Activated naive CD4-positive, alpha-beta T cell treated with anti-CD3 and anti-CD28 coated beads, Interleukin-2, amount 50 U/mL, for 24 hours (primary cell): ENCODE measurements at regions not wholly inside any gene's neighbourhood (a gene's known extent, or its start where the extent isn't known, plus 50 kb on each side); places are given as distances from the start of the nearest gene placed in this dataset.

Experiments
- H3K27ac Mint-ChIP-seq: one replicate; pipeline ENCODE4 v1.8.0; 2021; ENCODE audit warnings: mild to moderate bottlenecking, mixed read lengths
- H3K27me3 Mint-ChIP-seq: one replicate; pipeline ENCODE4 v1.8.0; 2021; ENCODE audit warnings: mixed read lengths
- H3K36me3 Mint-ChIP-seq: one replicate; pipeline ENCODE4 v1.8.0; 2021; ENCODE audit warnings: mixed read lengths
- H3K4me1 Mint-ChIP-seq: one replicate; pipeline ENCODE4 v1.8.0; 2021; ENCODE audit warnings: mixed read lengths
- H3K4me3 Mint-ChIP-seq: one replicate; pipeline ENCODE4 v1.8.0; 2021; ENCODE audit warnings: mild to moderate bottlenecking, mixed read lengths
- H3K9me3 Mint-ChIP-seq: one replicate; pipeline ENCODE4 v1.8.0; 2021; ENCODE audit warnings: mixed read lengths

DNA sequence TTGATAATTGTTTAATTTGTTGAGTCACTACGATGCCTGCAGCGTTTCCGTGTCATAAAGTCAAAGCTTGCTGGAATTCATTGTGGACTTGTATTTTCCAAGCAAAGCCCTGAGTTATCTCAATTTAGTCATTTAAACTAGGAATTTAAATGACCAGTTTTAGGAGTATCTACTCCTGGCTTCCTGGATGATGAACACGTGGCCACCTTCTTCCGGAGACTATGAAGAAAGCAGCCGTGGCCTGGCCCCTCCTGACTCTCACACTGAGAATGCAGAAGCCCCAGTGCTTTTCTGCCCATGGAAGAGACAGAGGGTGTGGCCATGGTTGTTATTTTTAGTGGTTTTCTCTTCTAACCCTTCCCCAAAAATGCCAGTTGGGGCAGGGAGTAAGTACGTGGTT, 250.7 kb upstream of the GATB start:
- Mint-ChIP-seq H3K4me3 (no peak overlapping the region), H3K27me3 (no peaks in the 10 kb centered on the region), H3K4me1 (peaks cover 73% of the 10 kb centered on the region), H3K36me3 (no peaks in the 10 kb centered on the region), H3K9me3 (no peaks in the 10 kb centered on the region), H3K27ac (no peak overlapping the region)

DNA sequence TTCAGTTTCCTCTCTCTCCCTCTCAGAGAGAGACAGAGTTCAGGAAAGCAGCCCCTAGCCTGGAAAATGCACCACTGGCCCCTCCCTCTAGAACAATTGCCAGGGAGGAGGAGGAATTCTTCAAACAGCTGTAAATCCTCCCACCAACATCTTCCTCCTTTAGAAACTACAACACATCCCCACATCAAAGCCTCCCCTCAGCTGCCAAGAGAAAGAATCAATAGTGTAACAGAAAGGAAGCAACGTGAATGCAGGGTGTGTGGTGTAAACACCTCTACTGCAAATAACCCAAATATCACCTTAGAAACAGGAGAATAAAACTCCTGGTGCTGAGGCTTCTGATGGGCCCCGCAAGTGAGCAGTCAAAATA, 249.9 kb upstream of the GATB start:
- H3K36me3 Mint-ChIP-seq, result no peaks in the 10 kb centered on the region
- peak overlapping the region; percentile 30 for H3K27ac Mint-ChIP-seq
- no peaks in the 10 kb centered on the region for H3K9me3 Mint-ChIP-seq
- no peaks in the 10 kb centered on the region for H3K27me3 Mint-ChIP-seq
- peak overlapping the region; percentile 24 for H3K4me3 Mint-ChIP-seq
- H3K4me1 Mint-ChIP-seq, result peaks cover 67% of the 10 kb centered on the region

DNA sequence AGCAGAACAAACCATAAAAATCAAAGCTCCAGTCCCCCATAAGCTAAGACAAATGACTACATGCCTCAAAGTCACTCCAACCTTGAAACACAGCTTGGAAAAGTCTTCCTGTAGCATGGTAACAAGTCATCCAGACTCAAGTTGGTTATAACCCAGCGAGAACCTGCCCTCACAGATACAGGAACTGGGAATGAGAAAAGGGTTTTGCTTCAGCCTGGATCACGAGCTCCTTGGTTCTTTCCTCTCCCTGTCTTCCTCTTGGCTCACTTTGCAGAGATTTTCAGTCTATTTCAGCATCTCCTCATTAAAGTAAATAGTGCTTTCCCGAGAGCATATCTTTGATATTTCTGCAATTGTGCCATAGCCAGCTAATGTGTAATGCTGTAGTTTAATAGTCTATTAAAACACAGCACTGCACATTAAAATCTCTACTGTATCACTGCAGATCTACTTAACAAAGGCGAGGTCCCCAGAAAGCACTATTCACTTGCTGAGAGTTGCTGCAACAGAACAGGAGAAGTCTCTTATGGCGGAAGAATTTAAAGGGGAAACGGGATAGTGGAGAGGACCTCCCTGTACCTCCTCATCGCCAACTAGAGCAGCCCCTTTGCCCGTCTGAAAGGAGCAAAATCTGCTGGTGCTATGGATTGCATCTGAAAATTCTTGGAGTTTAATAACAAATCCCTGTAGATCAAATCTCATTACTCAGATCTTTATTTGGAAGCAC, 249.3 kb upstream of the GATB start:
- Mint-ChIP-seq H3K9me3 (no peaks in the 10 kb centered on the region), H3K4me1 (peaks cover 65% of the 10 kb centered on the region), H3K4me3 (peak overlapping the region; percentile 24), H3K36me3 (no peaks in the 10 kb centered on the region), H3K27me3 (no peaks in the 10 kb centered on the region), H3K27ac (no peak overlapping the region)

DNA sequence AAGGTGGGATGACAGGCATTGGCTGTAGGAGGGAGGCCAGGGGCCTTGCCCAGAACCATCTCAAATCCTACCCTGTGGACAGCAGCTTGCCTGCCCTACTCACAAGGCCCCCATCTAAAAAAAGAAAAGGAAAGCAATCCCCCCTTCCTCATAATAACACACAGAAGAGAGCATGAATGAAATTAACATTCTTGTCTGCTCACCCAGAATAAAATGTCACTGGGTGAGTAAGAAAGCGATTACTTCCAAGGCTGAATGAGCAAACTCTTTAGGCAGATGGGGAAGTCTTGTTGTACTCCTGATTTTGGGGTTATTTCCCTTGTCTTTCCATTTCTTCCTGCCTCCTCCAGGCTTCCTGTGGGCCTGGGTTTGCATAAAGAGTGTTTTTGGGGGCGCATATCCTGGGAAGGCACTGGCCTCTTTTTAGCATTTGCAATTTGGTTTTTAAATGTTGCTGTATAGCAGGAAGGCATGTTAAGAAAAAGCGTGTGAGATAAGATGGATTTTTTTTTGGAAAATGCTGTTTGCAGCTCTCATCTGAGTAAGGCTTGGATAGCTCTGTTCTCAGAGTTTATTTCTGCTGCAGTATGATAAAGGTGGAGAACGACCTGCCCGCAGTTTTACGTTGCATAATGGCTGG, 248.3 kb upstream of the GATB start:
- no peaks in the 10 kb centered on the region for H3K27me3 Mint-ChIP-seq

DNA sequence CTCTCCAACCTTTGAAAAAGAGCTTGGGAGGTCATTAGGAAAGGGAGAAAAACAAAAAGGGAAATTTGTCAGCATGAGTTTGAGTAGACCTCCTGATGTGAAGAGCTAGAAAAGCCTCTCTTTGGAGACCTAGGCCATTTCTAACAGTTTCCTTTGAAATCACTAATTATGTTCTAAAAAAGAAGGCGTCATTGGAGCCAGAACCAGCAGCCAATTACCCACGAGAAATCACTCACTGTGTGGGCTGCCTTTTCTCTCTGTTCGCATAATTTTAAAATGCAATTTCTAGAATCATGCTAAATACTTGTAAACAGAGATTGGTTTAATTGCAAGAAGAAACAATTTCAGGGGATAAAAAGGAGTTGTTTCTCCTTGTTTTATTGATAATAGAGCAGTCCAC, 246.3 kb upstream of the GATB start:
- Mint-ChIP-seq H3K4me1 (peaks cover 54% of the 10 kb centered on the region), H3K27ac (no peak overlapping the region), H3K27me3 (no peaks in the 10 kb centered on the region), H3K9me3 (no peaks in the 10 kb centered on the region), H3K4me3 (no peak overlapping the region), H3K36me3 (no peaks in the 10 kb centered on the region)

More for the DNA sequence above, 248.3 kb upstream of the GATB start:
- Mint-ChIP-seq H3K9me3 (no peaks in the 10 kb centered on the region), H3K4me3 (no peak overlapping the region), H3K27ac (no peak overlapping the region), H3K4me1 (peaks cover 56% of the 10 kb centered on the region), H3K36me3 (no peaks in the 10 kb centered on the region)

DNA sequence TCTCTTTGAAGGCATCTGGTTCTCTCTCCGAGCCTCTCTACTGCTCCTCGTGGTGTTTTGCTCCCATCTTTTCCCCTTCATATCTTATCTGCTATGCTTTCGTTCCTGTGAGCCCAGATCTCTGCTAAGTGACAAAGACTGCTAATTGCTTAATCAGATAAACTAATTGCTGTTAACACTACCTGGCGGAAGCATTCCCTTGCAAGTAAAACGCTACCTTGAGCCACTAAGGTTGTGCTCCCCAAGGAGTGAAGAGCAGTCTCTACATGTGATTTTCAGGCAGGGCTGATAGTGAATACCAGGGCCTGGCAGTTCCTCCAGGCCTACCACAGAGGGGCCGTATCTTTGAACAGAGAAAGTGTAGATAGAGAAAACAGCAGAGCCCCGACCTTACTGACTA, 244.0 kb upstream of the GATB start:
- Mint-ChIP-seq H3K27ac (no peak overlapping the region), H3K27me3 (no peaks in the 10 kb centered on the region), H3K4me1 (peaks cover 31% of the 10 kb centered on the region), H3K4me3 (no peak overlapping the region), H3K36me3 (no peaks in the 10 kb centered on the region), H3K9me3 (no peaks in the 10 kb centered on the region)

DNA sequence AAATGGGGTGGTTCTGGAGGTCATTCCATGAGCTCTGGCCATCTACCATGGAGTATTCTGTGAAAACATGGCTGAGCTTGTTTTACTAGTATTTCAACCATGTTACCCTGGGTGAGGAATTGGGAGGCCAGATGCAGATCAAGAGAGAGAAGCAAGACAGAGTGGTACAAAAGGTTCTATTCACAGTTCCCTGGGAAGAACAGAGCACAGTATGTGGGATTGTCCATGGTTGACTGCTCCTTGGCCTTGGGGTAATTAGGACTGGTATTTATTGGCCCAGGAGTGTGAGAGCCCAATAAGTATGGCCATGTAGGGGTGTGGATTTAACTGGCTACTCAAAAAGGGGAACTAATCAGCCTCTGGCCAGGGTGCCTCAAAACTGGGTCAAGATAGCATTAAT, 239.7 kb upstream of the GATB start:
- no peak overlapping the region for H3K4me3 Mint-ChIP-seq
- no peaks in the 10 kb centered on the region for H3K36me3 Mint-ChIP-seq
- H3K9me3 Mint-ChIP-seq, result no peaks in the 10 kb centered on the region
- H3K27ac Mint-ChIP-seq, result no peak overlapping the region
- no peaks in the 10 kb centered on the region for H3K27me3 Mint-ChIP-seq
- H3K4me1 Mint-ChIP-seq, result peaks cover 12% of the 10 kb centered on the region

DNA sequence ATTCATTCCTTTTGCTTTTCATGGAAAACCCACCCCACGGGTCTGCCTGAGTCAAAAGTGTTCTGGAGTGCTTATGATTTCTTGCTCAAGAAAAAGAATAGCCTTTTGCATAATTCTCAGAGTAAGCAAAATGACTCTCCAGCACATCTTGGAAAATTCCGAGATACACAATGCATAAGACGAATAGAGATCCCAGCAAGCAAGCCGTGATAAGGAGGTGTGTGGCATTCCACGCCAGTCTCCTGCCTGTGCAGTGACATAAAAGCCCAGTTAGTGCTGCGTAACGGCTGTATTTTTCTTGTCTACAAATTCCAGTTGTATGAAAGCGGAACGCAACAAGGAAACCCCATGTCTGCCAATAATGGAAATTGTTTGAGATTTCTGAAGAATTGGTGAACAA, 237.9 kb upstream of the GATB start:
- no peak overlapping the region for H3K27ac Mint-ChIP-seq
- H3K4me3 Mint-ChIP-seq, result no peak overlapping the region
- H3K36me3 Mint-ChIP-seq, result peaks cover 3% of the 10 kb centered on the region
- no peaks in the 10 kb centered on the region for H3K27me3 Mint-ChIP-seq
- no peaks in the 10 kb centered on the region for H3K9me3 Mint-ChIP-seq
- peaks cover 16% of the 10 kb centered on the region for H3K4me1 Mint-ChIP-seq

DNA sequence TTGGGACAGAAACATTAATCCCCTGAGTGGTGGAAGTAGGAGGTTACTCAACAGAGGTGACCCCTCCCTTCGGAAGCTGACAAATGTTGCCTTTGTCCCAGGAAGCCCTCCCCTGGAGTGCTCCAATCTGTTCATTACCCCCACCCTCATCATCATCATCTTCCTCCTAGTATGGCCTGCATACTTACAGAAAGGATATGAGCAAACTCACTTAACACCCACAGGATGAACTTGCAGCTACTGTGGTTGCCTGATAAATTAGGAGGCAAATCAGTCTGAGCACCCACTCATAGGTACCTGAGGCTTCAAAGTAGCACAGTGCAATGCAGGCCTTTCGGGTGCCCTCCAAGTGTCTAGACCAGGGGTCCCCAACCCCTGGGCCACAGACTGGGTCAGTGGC, 236.7 kb upstream of the GATB start:
- Mint-ChIP-seq H3K9me3 (no peaks in the 10 kb centered on the region), H3K4me1 (peaks cover 18% of the 10 kb centered on the region), H3K4me3 (no peak overlapping the region), H3K27ac (no peak overlapping the region), H3K36me3 (peaks cover 3% of the 10 kb centered on the region), H3K27me3 (no peaks in the 10 kb centered on the region)

DNA sequence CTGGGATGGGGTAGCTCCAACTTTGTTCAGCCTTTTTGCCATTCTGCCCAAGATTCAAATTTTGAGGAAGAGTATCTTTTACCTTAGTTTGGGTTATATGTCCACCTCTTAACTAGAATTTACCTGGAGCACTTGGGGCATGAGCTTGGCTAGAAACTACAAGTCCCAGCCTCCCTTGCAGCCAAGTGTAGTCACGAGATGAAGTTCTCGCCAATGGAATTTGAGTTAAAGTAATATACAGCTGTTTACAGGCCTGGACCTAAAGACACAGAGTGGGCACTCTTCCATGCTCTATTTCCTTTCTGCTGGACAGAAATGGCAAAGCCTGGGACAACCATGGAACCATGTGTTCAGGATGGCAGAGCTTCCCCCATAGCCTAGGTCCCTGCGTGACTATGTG, 233.6 kb upstream of the GATB start:
- Mint-ChIP-seq H3K27me3 (no peaks in the 10 kb centered on the region), H3K36me3 (peaks cover 3% of the 10 kb centered on the region), H3K27ac (no peak overlapping the region), H3K4me3 (no peak overlapping the region), H3K4me1 (peaks cover 48% of the 10 kb centered on the region), H3K9me3 (no peaks in the 10 kb centered on the region)

DNA sequence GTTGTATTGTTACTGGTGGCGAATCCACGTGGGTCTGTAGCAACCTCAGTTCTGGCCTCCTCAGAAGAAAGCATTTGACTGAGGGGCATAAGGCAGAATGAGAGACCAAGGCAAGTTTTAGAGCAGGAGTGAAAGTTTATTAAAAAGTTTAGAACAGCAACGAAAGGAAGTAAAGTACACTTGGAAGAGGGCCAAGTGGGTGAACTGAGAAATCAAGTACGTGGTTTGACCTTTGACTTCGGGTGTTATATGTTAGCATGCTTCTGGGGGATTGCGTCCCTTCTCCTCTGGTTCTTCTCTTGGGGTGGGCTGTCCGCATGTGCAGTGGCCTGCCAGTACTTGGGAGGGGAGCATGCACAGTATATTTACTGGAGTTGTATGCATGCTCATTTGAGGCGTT, 232.7 kb upstream of the GATB start:
- peak overlapping the region; percentile 23 for H3K4me3 Mint-ChIP-seq
- H3K9me3 Mint-ChIP-seq, result no peaks in the 10 kb centered on the region
- peak overlapping the region; percentile 49 for H3K27ac Mint-ChIP-seq
- H3K36me3 Mint-ChIP-seq, result peaks cover 3% of the 10 kb centered on the region
- no peaks in the 10 kb centered on the region for H3K27me3 Mint-ChIP-seq
- peaks cover 54% of the 10 kb centered on the region for H3K4me1 Mint-ChIP-seq

DNA sequence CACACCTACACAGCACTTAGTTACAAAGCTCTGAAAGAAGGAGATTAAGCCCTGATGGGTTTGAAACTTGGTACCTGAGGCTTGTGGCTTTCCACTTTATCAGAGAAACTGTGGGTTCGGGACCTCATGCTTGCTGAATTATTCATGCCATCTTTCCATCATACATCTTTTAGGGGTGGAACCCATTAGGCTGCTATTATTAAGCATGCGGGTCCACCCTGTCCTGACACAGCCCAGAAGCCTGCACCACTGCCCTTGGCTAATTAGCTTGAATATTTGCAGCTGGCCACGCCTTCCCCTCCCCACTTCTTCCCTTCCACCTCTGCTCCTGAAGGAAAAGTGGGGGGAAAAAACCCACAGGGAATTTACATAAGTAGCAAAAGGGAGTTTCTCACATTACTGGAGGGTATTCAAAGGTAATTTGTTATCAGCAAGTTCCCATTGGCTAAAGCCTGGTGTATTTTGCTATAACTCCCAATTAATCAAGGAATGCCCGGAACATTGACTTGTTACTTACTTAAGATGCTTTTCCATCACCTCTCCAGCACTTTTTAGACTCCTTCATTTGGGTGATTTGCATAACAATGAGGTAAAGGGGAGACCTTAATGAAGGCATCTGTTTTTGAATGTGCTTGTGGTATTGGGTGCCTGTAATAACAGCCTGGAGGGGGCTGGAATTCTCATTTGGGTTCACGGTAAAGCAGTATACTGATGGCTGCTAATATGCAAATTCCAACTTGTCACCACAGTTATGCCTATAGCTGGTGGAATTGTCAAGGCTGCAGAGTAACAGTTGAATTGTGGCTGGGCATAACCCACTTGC, 231.7 kb upstream of the GATB start:
- Mint-ChIP-seq H3K36me3 (peaks cover 3% of the 10 kb centered on the region), H3K4me3 (no peak overlapping the region), H3K27me3 (no peaks in the 10 kb centered on the region), H3K4me1 (peaks cover 54% of the 10 kb centered on the region), H3K9me3 (no peaks in the 10 kb centered on the region), H3K27ac (no peak overlapping the region)

DNA sequence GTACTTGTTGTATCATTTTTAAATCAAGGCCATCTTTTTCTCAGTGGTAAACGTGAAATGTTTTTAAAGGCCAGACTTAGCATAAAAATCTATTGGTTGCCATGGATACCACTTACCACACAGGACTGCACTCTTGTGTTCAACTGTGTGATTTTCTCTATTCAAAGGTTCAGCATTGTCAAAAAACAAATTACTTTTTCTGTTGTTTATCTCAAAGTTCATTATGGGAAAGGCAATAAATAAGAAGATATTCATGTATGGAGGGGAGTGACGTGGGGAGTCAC, 231.0 kb upstream of the GATB start:
- Mint-ChIP-seq H3K36me3 (peaks cover 3% of the 10 kb centered on the region), H3K9me3 (no peaks in the 10 kb centered on the region), H3K27ac (peak overlapping the region; percentile 80), H3K4me3 (no peak overlapping the region), H3K4me1 (peaks cover 54% of the 10 kb centered on the region), H3K27me3 (no peaks in the 10 kb centered on the region)

DNA sequence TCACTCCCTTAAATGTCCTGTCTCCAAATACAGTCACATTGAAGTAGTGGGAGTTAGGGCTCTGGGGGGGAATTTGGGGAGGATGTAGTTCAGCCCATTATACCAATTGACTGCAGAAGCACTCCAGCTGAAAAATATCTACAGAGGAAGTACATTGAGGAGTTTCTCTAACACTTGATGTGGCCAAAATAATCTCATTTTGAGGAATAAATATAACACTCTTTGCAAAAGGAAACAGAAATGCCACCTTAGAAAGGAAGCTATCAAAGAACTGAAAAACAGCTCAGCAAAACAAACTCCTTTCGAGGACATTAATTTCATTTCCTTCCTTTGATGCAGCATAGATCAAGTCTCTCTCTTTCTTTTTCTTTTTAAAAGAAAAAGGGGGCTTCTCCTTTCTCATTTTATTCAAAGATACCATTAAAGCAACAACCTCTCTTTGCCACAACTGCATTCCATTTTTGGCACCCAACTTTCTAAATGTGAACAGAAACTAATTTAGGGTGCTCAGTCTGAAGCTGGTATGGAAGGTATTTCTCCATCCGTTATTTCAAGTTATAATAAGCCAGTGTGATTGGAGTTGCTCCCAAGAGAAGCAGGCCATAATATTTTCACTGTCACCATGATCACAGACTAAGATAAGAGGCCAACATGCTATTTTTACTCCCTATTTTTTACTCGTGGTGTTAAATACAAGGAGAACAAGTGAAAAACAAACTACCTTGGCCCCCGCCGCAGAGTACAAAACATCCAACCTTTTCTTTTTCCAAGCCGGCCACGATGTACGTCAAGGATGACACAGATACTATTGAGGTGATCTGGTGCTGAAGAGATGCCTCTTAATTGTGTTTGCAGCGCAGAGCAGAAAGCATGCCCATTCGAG, 230.4 kb upstream of the GATB start:
- H3K36me3 Mint-ChIP-seq, result peaks cover 3% of the 10 kb centered on the region
- H3K27ac Mint-ChIP-seq, result peak overlapping the region; percentile 80
- peak overlapping the region; percentile 32 for H3K4me3 Mint-ChIP-seq
- H3K4me1 Mint-ChIP-seq, result peaks cover 54% of the 10 kb centered on the region
- no peaks in the 10 kb centered on the region for H3K9me3 Mint-ChIP-seq
- H3K27me3 Mint-ChIP-seq, result no peaks in the 10 kb centered on the region

DNA sequence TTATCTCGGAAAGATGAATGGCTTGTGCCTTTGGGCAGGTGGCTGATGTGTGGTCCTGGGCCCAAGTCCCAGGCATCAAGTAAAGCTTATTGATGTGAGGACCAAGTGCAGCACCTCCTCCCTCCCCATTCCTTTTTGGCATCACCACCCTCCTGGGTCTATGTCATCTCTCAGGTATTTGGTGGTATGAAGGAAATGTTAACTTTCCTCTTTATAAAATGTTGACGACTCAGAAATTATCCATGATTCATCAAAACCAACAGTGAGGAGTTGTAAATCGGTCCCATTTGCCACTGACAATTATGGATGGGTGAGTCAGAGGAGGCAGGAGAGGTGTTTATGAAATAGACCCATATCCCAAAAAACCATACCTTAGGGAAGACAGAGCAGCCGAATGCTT, 229.4 kb upstream of the GATB start:
- H3K9me3 Mint-ChIP-seq, result no peaks in the 10 kb centered on the region
- H3K27ac Mint-ChIP-seq, result no peak overlapping the region

More for the DNA sequence above, 229.4 kb upstream of the GATB start:
- peaks cover 3% of the 10 kb centered on the region for H3K36me3 Mint-ChIP-seq
- H3K4me1 Mint-ChIP-seq, result peaks cover 54% of the 10 kb centered on the region
- no peaks in the 10 kb centered on the region for H3K27me3 Mint-ChIP-seq
- H3K4me3 Mint-ChIP-seq, result no peak overlapping the region
